ENCODE measurements at regions not wholly inside any gene's neighbourhood (a gene's known extent, or its start where the extent isn't known, plus 50 kb on each side); places are given as distances from the start of the nearest gene placed in this dataset.

DNA sequence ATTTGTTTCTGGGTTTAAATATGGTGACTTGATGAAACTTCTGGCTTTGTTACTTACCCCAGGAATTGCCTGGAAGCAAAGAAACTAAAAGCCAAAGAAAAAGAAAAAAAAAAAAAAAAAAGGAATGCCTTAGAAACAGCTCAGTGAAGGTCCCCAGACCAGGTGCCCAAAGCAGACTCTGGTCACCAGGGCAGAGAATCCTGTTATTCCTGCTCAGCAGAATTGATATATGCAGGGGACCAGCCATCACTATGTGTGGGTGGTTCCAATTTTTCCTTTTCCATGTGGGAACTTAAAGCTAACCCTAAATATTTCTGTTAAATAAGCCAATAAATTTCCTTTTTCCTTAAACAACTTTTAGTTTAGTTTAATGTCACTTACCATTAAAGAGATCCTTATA lies 100.8 kb upstream of the TPRG1 start:
- TF ChIP-seq, protein P1, sequence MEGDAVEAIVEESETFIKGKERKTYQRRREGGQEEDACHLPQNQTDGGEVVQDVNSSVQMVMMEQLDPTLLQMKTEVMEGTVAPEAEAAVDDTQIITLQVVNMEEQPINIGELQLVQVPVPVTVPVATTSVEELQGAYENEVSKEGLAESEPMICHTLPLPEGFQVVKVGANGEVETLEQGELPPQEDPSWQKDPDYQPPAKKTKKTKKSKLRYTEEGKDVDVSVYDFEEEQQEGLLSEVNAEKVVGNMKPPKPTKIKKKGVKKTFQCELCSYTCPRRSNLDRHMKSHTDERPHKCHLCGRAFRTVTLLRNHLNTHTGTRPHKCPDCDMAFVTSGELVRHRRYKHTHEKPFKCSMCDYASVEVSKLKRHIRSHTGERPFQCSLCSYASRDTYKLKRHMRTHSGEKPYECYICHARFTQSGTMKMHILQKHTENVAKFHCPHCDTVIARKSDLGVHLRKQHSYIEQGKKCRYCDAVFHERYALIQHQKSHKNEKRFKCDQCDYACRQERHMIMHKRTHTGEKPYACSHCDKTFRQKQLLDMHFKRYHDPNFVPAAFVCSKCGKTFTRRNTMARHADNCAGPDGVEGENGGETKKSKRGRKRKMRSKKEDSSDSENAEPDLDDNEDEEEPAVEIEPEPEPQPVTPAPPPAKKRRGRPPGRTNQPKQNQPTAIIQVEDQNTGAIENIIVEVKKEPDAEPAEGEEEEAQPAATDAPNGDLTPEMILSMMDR (IDR thresholded peaks at IDR 0.05): no peak
- TF ChIP-seq POLR2A (IDR thresholded peaks at IDR 0.05; ENCODE audit: low read depth) (no peak), POLR2AphosphoS5 (IDR thresholded peaks at IDR 0.05) (no peak), EP300 (IDR thresholded peaks at IDR 0.05) (no peak)

Measured in esophagus muscularis mucosa (tissue), 4 donors.